GM12878 (cell line): ENCODE measurements at regions not wholly inside any gene's neighbourhood (a gene's known extent, or its start where the extent isn't known, plus 50 kb on each side); places are given as distances from the start of the nearest gene placed in this dataset.

ENCODE experiments used
- ATAC-seq: fragments of 200-7000 bp; cut with Tn5 transposase; 3 replicates; pipeline ENCODE4 v1.9.1; 2020; ENCODE audit warnings: mild to moderate bottlenecking, moderate library complexity
- BruUV-seq: library from RNA; stranded (reverse); fragments of 400-500 nt; replicated peaks from 2 replicates; lab custom pipeline; 2021; lab: Mats Ljungman, UMichigan
- CTCF ChIA-PET: fragments of 300-600 bp; sonication (Branson Sonifier 250); formaldehyde crosslinking; extraction: SDS; loops from one replicate; lab custom pipeline; 2021; ENCODE audit warnings: inconsistent platforms; lab: Yijun Ruan, JAX
- POLR2A ChIA-PET: fragments of 350-600 bp; formaldehyde crosslinking; extraction: SDS; loops from one replicate; lab custom pipeline; 2021; ENCODE audit warnings: inconsistent platforms; lab: Charles Lee
- RAD21 ChIA-PET: fragments of 300-600 bp; sonication (Branson Sonifier 250); formaldehyde crosslinking; loops from one replicate; lab custom pipeline; 2023; ENCODE audit warnings: antibody characterized with exemption; ENCODE audit not compliant: unreplicated experiment; lab: Charles Lee
- SMC1A ChIA-PET: fragments of 300-600 bp; sonication (Branson Sonifier 250); formaldehyde crosslinking; loops from one replicate; lab custom pipeline; 2023; ENCODE audit not compliant: unreplicated experiment, uncharacterized antibody; lab: Charles Lee
- DNase-seq: peaks from one replicate; pipeline ENCODE4 v3.0.0-alpha.2; 2011; ENCODE audit warnings: low read depth, low spot score
- FAIRE-seq: peaks from 3 replicates; lab custom pipeline; 2011; peaks lifted over from hg19 to GRCh38; lab: Jason Lieb, UNC
- H2AFZ ChIP-seq: 2 replicates; pipeline ENCODE4 v1.6.0; 2011; ENCODE audit warnings: low read depth, low read length, control low read depth; ENCODE audit not compliant: control insufficient read depth
- H3K27ac ChIP-seq: 2 replicates; pipeline ENCODE4 v1.5.1; 2011; ENCODE audit warnings: control low read depth; ENCODE audit not compliant: control insufficient read depth, insufficient read depth
- H3K27me3 ChIP-seq, 2 experiments: replicated peaks in 1 of 2; 2 replicates each; pipeline versions ENCODE4 v1.6.0 to v1.6.1; 2011; ENCODE audit warnings: low read length in 1 of 2; ENCODE audit not compliant: control insufficient read depth in 2 of 2, insufficient read depth in 2 of 2
- H3K36me3 ChIP-seq, 2 experiments: 2 replicates each; pipeline ENCODE4 v1.5.1; 2011; ENCODE audit warnings: low read length in 1 of 2; ENCODE audit not compliant: control insufficient read depth in 2 of 2, insufficient read depth in 2 of 2
- H3K4me1 ChIP-seq: 2 replicates; pipeline ENCODE4 v1.6.1; 2011; ENCODE audit warnings: mild to moderate bottlenecking, low read length, moderate library complexity, mixed read lengths; ENCODE audit not compliant: control insufficient read depth, insufficient read depth
- H3K4me2 ChIP-seq: 2 replicates; pipeline ENCODE4 v1.6.0; 2011; ENCODE audit warnings: control low read depth; ENCODE audit not compliant: control insufficient read depth, insufficient read depth
- H3K4me3 ChIP-seq: fragments of 200-600 bp; sonication (generic); 2 replicates; pipeline ENCODE4 v1.5.1; 2016
- H3K79me2 ChIP-seq: 2 replicates; pipeline ENCODE4 v1.6.0; 2011; ENCODE audit warnings: low read length; ENCODE audit not compliant: control insufficient read depth, insufficient read depth
- H3K9ac ChIP-seq: 2 replicates; pipeline ENCODE4 v1.8.0; 2011; ENCODE audit warnings: low read length, control low read depth, mixed read lengths; ENCODE audit not compliant: control insufficient read depth, insufficient read depth
- H3K9me3 ChIP-seq: replicated peaks from 3 replicates; pipeline ENCODE4 v1.5.1; 2011; ENCODE audit warnings: mild to moderate bottlenecking, low read length; ENCODE audit not compliant: control insufficient read depth, insufficient read depth
- H4K20me1 ChIP-seq: 2 replicates; pipeline ENCODE4 v1.6.0; 2011; ENCODE audit not compliant: control insufficient read depth, insufficient read depth
- CHD4 ChIP-seq: fragments of 200-600 bp; sonication (generic); IDR thresholded peaks from 2 replicates; pipeline ENCODE4 v1.6.1; 2016; ENCODE audit warnings: mild to moderate bottlenecking
- EED ChIP-seq: sonication (generic); IDR thresholded peaks from 2 replicates; pipeline ENCODE4 v1.6.1; 2016; ENCODE audit warnings: antibody characterized with exemption, low read depth
- ELK1 ChIP-seq: IDR thresholded peaks from 2 replicates; pipeline ENCODE4 v1.6.1; 2012; ENCODE audit warnings: low read depth, low read length, improper control_type of control experiment
- FOXM1 ChIP-seq: IDR thresholded peaks from 2 replicates; pipeline ENCODE4 v1.6.1; 2012; ENCODE audit warnings: low read depth, mild to moderate bottlenecking, inconsistent platforms, low read length, moderate library complexity
- HDAC6 ChIP-seq: fragments of 200-600 bp; sonication (generic); IDR thresholded peaks from one replicate; pipeline ENCODE4 v1.8.0; 2017; ENCODE audit warnings: antibody characterized with exemption; ENCODE audit not compliant: unreplicated experiment
- KAT2A ChIP-seq: conservative IDR thresholded peaks from 2 replicates; pipeline ENCODE4 v1.6.1; 2011; ENCODE audit warnings: low read depth, low read length; ENCODE audit not compliant: control insufficient read depth
- MEF2A ChIP-seq: IDR thresholded peaks from 2 replicates; pipeline ENCODE4 v1.6.1; 2011; ENCODE audit warnings: low read depth, mild to moderate bottlenecking, low read length, moderate library complexity; ENCODE audit not compliant: insufficient read depth
- PAX8 ChIP-seq: fragments of 450-650 bp; IDR thresholded peaks from 2 replicates; pipeline ENCODE4 v1.6.1; 2017; ENCODE audit warnings: mild to moderate bottlenecking, moderate library complexity
- PBX3 ChIP-seq: IDR thresholded peaks from 2 replicates; pipeline ENCODE4 v1.6.1; 2011; ENCODE audit warnings: mild to moderate bottlenecking, low read depth, low read length, moderate library complexity; ENCODE audit not compliant: insufficient replicate concordance
- PKNOX1 ChIP-seq: fragments of 450-650 bp; IDR thresholded peaks from 2 replicates; pipeline ENCODE4 v1.6.1; 2016; ENCODE audit warnings: mild to moderate bottlenecking
- RAD21 ChIP-seq: IDR thresholded peaks from 2 replicates; pipeline ENCODE4 v1.6.1; 2011; ENCODE audit warnings: mild to moderate bottlenecking, low read depth, low read length, moderate library complexity; ENCODE audit not compliant: insufficient read depth
- TCF7 ChIP-seq: IDR thresholded peaks from 2 replicates; pipeline ENCODE4 v1.6.1; 2014; ENCODE audit warnings: antibody characterized with exemption, borderline replicate concordance
- YBX1 ChIP-seq: fragments of 450-650 bp; IDR thresholded peaks from 2 replicates; pipeline ENCODE4 v1.6.1; 2016; ENCODE audit warnings: antibody characterized with exemption
- WGBS: methylation state at CpG from one replicate; pipeline ENCODE4 v1.1.6; 2016; ENCODE audit warnings: low lambda C conversion rate; ENCODE audit not compliant: insufficient replicate concordance, insufficient coverage; ENCODE audit errors: missing lambda C conversion rate; 5-methylcytosine and 5-hydroxymethylcytosine counted together
- in situ Hi-C: fragments of 300-500 bp; cut with MboI; formaldehyde crosslinking; loops from 9 replicates; pipeline ENCODE4 v1.14.3; 2018; ENCODE audit warnings: mixed read lengths
- intact Hi-C: fragments of 100-400 bp; cut with micrococcal nuclease; formaldehyde crosslinking; loops from one replicate; pipeline ENCODE4 v1.14.2; 2022; ENCODE audit not compliant: unreplicated experiment

- Histone ChIP-seq H3K36me3 (no peaks in the 10 kb centered on the region), H3K4me2 (no peak overlapping the region), H3K4me3 (no peak overlapping the region), H2AFZ (no peak overlapping the region), H4K20me1 (no peaks in the 10 kb centered on the region), H3K9ac (no peak overlapping the region), H3K9me3 (no peaks in the 10 kb centered on the region), H3K4me1 (no peaks in the 10 kb centered on the region), H3K27ac (no peak overlapping the region), H3K79me2 (no peaks in the 10 kb centered on the region), H3K27me3 (no peaks in the 10 kb centered on the region)
- CTCF ChIA-PET, result no interaction called here
- in situ Hi-C loops, result no loop called here
- ATAC-seq (no peak), DNase-seq (no peak), FAIRE-seq (no peak)
- no TSS peak for BruUV-seq
- TF ChIP-seq FOXM1, result no peak
- TF ChIP-seq MEF2A, result no peak
- no peak for TF ChIP-seq EED
- WGBS, result 42% methylated on average over 4 of the region's 4 CpGs
- SMC1A ChIA-PET, result interaction anchor here (5.5 kb wide), 1 partner anchor 712 kb away, joined by 43 read pairs; no protein-coding TSS in a partner anchor
- RAD21 ChIA-PET, result no interaction called here
- POLR2A ChIA-PET, result no interaction called here
- intact Hi-C loops, result no loop called here
These were observed 86.1 kb upstream of the UPP2 start for GRCh38 chr2:158015428-158016076.

- ATAC-seq, result peak; percentile 23; the same call in 2 of the 3 replicates
- no peak overlapping the region for H3K4me3 ChIP-seq
- ChIA-PET RAD21 (interaction anchor here (1.2 kb wide), 1 partner anchor 11 kb away, joined by 3 read pairs; no protein-coding TSS in a partner anchor), CTCF (interaction anchor here (1.0 to 2.8 kb wide), 3 partner anchors 10 to 757 kb away, joined by 3 to 26 read pairs (median 15); no protein-coding TSS in a partner anchor), POLR2A (no interaction called here), SMC1A (interaction anchor here (5.5 kb wide), 1 partner anchor 711 kb away, joined by 43 read pairs; no protein-coding TSS in a partner anchor)
- H3K9ac ChIP-seq, result no peak overlapping the region
- no TSS peak for BruUV-seq
- H3K27me3 ChIP-seq, result peaks cover 0 to 3% of the 10 kb centered on the region in 2 experiments; a peak in 1 of 4 replicates
- no peak for FAIRE-seq
- no peaks in the 10 kb centered on the region for H3K9me3 ChIP-seq
- no peak overlapping the region for H2AFZ ChIP-seq
- no peaks in the 10 kb centered on the region for H3K4me1 ChIP-seq
- no peaks in the 10 kb centered on the region for H3K36me3 ChIP-seq
- intact Hi-C loops (no loop called here), in situ Hi-C loops (no loop called here)
- no peak overlapping the region for H3K4me2 ChIP-seq
- no peaks in the 10 kb centered on the region for H4K20me1 ChIP-seq
- TF ChIP-seq RAD21, result no peak
- TF ChIP-seq PAX8, result no peak
- no peak for TF ChIP-seq ELK1
- no peak for TF ChIP-seq HDAC6
- no peak for TF ChIP-seq YBX1
- TF ChIP-seq PBX3, result no peak
- TF ChIP-seq CHD4, result no peak
- TF ChIP-seq TCF7, result no peak
- no peak for TF ChIP-seq PKNOX1
- no peak for TF ChIP-seq KAT2A
- no peaks in the 10 kb centered on the region for H3K79me2 ChIP-seq
- no peak overlapping the region for H3K27ac ChIP-seq
- 36% methylated on average over 1 of the region's 1 CpG for WGBS
- no peak for DNase-seq
These were observed 87.8 kb upstream of the UPP2 start for GRCh38 chr2:158013891-158014290.
